ENCODE measurements at regions not wholly inside any gene's neighbourhood (a gene's known extent, or its start where the extent isn't known, plus 50 kb on each side); places are given as distances from the start of the nearest gene placed in this dataset.

GRCh38 chr21:34272321-34272720, 91.5 kb upstream of the KCNE2 start:
- TF ChIP-seq CTCF (conservative IDR thresholded peaks at IDR 0.05) (no peak), ZFX (IDR thresholded peaks at IDR 0.05) (no peak)
